GM18868 (cell line): ENCODE measurements at regions not wholly inside any gene's neighbourhood (a gene's known extent, or its start where the extent isn't known, plus 50 kb on each side); places are given as distances from the start of the nearest gene placed in this dataset.
"Not testable (repeated sequence)": the region's sequence is repeated elsewhere in the genome, so short reads cannot be mapped to it uniquely, and the experiment has no call there.

Experiments used
- ATAC-seq: cut with Tn5 transposase; IDR thresholded peaks from one replicate; pipeline ENCODE4 v1.9.1; 2021; ENCODE audit warnings: mild to moderate bottlenecking, moderate library complexity; ENCODE audit not compliant: unreplicated experiment

DNA sequence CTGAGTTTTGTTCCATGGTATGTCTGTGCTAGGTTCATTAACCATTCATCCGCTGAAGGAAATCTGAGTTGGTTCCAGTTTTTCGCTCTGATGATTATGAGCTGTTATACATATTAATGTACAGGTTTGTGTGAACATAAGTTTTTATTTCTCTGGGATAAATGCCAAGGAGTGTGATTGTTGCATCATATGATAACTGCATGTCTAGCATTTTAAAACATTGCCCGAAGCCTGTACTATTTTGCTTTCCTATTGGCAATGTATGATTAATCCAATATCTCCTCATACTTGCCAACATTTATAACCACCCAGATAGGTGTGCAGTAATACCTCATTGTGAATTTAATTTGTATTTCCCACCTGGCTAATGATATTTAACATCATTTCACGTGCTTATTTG lies 322.7 kb downstream of the ZNF326 start:
- no peak for ATAC-seq

DNA sequence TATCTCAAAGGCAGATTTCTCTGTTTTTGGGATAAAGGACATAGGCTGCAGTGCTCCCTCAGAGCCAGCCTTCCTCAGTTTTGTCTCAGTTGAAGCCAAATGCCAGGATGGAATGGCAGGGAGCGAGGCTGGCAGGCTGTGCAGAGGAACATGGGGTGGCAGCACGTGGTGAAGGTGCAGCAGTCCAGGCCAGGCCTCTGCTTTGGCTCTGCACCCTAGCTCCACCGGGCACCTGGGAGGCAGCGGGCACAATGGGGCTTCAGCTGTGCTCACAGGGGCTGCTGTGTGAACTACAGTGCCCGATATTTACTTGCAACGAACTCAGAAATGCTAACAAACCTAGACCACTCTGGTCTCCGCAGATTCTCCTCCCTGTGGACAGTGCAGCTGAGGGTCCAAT lies 319.6 kb downstream of the ZNF326 start:
- ATAC-seq: no peak

DNA sequence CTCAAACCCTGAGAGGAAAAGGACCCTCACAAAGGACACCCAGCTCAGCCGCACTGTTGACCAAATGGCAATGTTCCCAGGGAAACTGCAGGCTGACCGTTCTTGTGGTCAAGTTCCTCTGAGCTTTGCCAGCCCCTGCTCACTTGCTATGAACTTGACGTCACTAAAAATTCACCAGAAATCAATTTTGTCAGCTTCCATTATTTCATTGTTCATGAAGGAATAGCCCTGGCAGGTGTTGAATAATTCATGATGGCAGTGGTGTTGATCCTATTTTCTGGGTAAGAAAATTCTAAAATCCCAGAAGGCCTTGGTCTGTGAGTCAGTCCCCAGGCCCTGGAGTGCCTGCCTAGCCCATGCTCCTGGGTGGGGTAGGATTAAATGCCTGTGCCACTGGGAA lies 318.9 kb downstream of the ZNF326 start:
- ATAC-seq: no peak

DNA sequence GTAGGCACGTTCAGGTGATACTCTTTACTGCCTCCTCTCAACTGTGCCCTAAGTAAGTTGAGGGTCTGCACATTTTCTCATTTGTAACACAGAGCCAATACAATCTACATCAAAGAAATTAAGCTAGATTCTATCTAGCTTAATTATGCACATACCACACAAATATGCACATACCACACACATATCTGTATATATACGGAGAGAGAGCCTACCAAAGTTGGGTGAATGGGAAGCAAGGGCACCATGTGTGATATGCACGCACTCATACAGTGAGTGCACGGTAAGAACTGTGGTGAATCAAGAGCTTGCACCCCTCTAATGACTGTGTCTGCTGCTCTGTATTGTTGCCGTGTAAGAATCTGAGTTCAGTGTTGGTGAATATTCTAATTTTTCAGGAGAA lies 314.9 kb downstream of the ZNF326 start:
- ATAC-seq: no peak

DNA sequence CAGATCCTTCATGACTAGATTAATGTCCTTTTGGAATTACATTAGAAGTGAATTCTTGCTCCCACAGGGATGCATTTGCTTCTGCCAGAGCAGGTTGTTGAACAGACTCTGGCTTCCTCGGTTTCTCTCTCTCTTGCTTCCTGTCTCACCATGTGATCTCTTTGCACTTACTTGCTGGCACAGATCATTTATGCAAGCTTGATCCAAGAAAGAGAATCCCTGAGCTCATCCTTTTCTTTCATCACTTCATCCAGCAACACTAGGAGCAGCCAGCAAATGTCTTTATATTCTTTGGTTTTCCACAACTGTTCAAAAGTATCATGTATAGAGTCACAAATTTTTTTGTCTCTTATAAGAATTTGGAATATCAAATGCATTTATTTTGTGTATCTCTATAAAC lies 313.5 kb downstream of the ZNF326 start:
- ATAC-seq: no peak

DNA sequence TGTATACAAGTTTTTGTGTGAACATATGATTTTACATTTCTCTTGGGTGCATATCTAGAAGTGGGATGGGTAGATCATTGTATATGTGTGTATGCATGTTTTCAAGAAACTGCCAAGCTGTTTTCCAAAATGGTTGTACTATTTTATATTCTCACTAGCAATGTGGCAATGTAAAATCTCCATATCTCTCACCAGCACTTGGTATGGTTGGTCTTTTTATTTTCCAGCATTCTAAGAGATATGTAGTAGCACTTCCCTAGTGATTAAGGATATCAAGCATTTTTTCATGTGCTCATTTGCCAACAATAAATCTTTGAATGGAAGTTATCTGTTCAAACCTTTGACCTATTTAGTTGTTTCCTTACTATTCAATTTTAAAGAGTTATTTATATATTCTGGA lies 310.7 kb downstream of the ZNF326 start:
- ATAC-seq: no peak

DNA sequence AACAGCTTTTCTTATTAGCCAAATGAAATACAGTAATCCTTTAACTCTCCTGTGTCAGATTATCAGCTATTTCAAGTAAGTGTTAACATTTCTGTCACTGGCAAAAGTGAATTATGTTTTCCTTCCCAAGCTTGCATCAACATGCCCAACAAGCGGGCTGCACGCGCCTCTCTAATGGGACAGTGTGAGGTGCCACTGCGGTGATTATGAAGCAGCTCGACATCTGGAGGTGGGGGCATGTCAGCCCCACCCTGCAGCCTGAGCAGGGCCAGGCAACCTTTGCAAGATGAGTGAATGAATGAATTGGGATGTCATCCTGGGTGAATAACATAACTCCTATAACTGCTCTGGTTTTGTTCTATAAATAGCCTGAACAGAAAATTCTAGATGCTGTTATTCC lies 301.4 kb downstream of the ZNF326 start:
- no peak for ATAC-seq

DNA sequence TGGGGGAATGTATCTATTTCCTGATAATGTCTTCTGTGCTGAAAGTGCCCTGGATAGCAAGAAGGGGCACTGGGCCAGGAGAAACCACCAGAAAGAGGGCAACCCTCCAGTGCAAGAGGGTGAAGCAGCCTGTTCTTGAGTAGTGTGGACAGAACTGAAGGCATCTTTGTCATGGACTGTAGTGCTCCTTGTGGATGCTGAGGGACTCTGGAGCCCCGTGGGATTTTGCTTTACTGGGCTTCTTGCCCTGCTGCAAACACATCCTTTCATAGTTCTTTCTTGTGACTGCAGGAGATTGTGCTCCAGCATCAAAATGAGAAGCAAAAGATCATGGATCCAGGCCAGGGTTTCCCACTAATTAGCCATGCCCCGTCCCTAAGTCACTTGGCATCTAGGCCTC lies 300.6 kb downstream of the ZNF326 start:
- ATAC-seq: no peak

DNA sequence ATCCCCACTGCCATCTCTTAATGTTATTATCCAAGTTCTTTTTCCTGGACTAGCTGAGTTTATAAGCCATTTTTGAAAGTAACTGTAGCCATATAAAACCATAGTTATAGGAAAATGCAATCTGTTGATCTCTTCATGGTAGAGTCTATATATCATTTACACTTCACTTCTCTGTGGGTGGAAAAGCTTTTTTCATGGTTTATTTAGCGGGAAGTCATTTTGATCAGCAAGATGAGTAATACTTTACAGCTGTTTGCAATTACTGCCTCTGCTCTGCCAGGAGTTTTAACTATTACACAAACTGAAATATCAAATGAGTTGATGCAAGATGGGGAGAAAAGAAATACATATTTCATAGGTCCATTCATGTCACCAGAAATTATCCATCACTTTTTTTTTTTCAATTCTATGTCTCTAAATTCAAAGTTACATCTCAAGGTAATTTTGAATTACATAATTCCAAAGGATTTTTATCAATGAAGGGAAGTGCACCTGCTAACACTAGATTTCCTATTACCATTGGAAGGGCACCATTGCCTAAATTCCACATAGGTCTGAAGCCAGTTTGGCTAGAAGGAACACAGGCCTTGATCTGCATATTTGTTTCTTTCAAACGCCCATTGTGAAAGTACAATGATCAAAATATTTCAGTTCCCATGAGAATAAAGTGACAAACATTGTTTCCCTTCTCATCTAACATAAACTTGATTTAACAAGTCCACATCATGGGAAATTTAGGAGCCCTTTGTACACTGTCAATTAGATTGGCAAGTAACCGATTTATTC lies 296.7 kb downstream of the ZNF326 start:
- ATAC-seq: no peak

DNA sequence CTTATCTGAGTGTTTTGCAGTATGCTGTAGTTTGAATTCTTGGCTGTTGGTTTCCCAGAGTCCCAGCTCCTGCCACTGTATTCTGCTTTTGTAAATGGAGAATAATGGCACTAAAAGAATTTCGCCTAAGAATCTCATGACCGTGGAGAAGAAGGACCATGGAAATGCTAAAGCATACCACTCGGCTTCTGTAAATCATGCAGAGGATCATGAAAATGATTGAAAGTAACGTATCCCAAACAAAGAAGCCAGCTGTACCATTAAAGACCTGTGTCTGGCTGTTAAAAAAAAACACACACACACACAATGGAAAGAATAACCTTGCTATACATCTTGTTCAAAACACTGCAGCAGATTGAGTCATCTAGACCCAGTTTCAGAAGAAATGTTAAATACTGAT lies 287.9 kb downstream of the ZNF326 start:
- ATAC-seq: no peak

DNA sequence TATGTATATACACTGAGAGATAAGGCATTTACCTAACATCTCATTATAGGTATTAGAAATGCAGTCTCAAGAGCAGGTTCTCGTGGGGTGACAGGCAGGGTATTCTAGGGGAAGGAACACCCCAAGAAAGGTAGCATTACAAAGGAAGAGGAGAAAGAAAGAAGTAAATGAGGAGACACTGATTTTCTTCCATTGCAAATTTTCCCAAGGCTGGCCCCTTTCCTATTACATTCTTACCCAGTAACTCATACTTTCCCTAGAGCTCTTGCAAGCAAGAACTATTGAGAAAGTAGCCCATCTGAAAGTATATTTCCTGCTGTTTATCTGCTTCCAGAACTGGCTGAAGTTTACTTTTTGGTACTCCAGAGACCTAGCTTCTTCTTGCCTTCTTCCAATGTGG lies 287.0 kb downstream of the ZNF326 start:
- not testable (repeated sequence) for ATAC-seq

DNA sequence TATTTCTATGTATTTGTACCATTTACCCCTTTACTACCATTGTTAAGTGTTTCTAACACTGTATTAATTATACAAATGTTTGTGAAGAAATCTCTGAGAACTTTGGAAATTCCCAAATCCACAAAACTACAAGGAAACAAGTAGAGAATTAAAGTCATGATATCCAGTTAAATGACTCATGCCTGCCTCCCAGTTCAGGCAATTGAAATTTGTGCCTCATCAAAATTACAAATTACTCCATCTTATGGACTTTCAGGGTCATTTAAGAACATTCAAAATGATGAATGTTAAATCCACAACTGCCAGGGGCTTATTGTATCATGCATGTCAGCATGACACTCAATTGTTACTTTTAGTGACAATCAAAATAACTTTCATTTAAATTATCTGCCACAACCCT lies 282.4 kb downstream of the ZNF326 start:
- ATAC-seq: no peak

DNA sequence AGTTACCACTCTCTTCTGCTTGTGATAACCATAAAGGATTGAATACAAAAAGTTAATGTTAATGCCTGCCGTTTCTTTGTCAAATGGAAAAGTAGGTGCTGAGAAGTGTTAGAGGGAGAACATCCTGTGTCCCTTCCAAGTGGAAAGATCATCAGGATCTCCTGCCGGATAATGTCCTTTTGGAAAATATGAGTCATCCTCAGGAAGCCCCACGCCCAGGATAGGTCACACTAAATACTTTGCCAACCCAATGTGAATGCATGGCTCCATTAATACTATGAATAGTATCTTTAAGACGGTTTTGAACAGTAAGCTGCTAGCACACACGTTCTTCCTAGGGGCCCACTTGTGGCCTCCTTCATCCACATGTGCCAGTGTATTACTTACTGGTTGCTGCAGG lies 279.5 kb downstream of the ZNF326 start:
- no peak for ATAC-seq

DNA sequence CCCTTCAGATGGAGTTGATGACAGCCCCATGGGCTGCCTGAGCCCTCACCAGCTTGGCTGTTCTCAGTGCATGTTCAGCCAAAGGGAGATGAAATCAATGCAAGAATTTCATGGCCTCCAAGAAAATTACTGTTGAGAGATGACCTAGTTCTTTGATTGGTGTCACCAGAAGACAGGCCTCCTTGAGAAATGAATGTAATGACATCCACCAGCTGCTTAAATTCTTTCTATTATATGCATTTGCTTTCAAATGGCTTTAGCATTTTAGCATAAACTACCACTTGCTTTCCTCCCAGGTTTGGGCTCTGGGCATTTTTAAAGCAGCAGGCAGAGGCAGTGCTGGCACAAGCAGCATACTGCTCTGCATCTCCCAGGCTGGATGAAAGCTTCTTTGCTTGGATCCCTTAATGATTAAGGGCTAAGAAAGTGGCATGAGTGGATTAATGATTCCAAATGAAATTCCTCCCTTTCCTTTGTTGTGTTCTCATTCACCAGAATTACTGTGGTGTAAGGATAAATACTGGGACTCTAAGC lies 278.4 kb downstream of the ZNF326 start:
- no peak for ATAC-seq

DNA sequence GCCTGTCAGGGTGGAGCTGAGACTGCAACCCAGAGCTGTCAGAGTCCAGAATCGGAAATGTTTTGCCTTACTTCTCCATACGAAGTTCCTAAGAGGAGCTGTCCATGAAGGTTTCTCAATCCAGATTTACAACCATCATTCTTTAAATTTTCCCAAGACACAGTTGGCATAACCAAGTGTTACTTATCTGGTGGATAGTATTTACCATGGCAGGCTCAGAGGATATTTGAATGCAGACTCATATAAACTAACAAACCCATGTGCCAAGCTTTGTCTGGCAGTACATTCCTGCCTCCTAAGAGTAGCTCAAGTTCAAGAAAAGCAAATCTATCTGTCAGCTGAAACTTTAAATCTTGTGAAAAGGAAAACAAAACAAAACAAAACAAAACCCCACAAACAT lies 267.9 kb downstream of the ZNF326 start:
- ATAC-seq: no peak

DNA sequence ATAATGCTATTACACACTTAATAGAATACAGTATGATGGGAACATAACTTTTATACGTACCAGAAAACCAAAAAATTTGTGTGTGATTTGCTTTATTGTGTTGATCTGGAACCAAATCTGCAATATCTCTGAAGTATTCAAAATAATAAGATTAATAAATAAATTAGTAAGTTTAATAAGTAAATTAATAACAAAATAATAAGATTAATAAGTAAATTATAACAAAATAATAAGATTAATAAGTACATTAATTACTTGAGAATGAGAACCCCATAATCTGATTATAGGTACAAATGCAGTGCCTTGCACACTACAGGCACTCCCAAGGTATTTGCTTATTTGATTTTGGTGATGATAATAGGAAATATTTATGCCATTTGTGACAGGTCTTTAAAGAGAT lies 267.4 kb downstream of the ZNF326 start:
- ATAC-seq: no peak

DNA sequence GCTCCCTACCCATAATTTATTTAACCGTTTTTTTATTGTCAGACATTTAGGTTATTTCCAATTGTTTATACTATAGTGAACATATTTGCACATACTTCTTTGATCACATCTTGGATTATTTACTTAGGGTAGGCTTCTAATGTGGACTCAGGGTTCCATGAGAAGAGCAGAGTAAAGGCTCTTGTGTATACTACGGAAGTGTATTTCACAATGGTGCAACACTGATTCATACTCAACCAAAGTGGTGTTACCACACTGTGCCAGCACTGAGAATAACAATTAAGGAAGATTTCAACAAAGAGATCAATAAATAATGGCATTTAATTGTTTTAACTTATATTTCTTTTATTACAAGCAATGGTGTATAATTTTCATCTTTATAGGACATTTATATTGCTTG lies 251.2 kb downstream of the ZNF326 start:
- no peak for ATAC-seq

DNA sequence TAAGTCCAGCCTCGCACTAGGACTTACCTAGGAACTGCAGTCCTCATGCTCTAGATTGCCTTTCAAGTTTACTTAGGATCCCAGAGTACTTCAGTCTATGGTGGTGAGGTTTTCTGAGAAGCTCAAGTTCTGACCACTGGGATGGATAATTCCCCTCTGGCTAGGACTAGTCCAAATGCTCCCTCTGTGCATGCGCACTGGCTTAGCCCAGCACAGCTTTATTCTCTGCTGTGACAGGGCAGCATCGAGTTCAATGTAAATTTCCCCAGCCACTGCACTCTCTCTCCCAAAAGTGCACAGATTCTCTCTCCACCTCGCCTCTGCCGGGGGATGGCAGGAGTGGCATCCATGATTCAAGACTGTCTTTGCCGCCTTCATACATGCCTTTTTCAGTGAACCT lies 241.6 kb downstream of the ZNF326 start:
- no peak for ATAC-seq

DNA sequence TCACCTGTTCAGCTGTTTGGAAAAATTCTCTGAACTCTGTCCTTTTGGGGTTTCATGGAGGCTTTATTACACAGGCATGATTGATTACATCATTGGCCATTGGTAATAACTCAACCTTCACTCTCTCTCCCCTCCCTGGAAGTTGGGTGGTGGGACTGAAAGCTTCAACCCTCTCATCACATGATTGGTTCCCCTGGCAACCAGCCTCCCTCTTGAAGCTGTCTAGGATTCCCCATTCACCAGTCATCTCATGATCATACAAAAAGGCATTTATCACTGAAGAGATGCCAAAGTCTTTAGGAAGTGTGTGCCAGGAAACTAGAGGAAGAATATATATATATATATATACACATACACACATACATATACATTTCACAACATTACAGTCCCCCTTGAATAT lies 228.5 kb downstream of the ZNF326 start:
- ATAC-seq: no peak

DNA sequence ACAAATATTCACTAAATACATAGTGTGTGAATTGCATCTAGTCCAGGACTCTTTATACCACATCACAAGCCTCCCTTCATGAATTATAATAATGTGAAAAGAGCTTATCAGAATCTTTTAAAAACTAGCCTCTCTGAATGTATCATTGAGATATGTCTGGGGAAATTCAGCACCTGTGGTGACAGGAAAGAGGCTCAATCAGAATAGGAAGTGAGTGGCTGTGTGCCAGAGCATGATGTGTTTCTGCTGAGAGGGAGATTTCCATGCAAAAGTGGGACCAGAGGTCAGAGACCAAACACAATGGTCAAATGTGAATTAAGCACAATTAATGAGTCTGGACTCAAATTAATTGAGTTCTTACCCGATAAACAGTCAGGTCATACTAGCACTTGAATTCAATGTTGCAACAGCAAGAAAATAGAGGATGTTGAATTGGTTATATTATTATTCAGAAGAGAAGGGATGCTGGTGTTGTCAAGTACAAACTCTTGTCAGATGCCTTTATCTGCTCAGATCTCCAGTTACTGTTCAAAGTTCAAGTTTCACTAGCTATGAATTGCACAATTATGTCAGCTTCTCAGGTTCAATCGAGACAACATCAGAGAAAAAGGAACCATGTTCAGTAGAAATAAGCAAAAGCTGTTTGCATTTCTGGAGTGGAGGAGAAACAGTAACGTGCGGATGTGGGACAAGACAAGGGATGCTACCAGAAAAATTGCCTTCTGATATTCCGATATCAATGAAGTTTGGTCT lies 226.2 kb downstream of the ZNF326 start:
- ATAC-seq: no peak

DNA sequence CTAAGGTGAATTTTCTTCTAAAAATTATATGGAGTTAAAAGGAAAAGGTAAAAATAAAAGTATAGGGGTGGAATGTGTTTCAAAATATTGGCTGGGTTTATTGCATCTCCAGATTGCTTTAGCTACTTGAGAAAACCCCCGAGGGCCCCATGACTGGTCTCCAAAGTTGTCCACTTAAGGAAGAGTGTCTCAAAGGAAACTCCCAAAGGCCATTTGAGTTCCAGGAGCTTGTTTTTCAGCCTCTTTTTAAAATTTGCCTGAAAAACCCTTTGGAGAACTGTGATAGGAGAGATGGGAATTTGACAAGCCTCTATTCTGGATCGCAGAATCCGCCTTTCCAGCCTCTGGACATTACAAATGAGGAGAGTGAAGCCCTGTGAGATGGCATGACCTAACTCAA lies 225.6 kb downstream of the ZNF326 start:
- no peak for ATAC-seq

DNA sequence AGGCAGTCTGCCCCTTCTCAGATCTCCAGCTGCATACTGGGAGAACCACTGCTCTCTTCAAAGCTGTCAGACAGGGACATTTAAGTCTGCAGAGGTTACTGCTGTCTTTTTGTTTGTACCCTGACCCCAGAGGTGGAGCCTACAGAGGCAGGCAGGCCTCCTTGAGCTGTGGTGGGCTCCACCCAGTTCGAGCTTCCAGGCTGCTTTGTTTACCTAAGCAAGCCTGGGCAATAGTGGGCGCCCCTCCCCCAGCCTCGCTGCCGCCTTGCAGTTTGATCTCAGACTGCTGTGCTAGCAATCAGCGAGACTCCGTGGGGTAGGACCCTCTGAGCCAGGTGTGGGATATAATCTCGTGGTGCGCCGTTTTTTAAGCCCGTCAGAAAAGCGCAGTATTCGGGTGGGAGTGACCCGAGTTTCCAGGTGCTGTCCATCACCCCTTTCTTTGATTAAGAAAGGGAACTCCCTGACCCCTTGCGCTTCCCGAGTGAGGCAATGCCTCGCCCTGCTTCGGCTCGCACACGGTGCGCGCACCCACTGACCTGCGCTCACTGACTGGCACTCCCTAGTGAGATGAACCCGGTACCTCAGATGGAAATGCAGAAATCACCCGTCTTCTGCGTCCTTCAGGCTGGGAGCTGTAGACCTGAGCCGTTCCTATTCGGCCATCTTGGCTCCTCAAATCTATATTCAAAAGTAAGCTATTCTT lies 224.4 kb downstream of the ZNF326 start:
- ATAC-seq: not testable (repeated sequence)
